ENCODE measurements at regions not wholly inside any gene's neighbourhood (a gene's known extent, or its start where the extent isn't known, plus 50 kb on each side); places are given as distances from the start of the nearest gene placed in this dataset.
"Not testable (repeated sequence)": the region's sequence is repeated elsewhere in the genome, so short reads cannot be mapped to it uniquely, and the experiment has no call there.

DNA sequence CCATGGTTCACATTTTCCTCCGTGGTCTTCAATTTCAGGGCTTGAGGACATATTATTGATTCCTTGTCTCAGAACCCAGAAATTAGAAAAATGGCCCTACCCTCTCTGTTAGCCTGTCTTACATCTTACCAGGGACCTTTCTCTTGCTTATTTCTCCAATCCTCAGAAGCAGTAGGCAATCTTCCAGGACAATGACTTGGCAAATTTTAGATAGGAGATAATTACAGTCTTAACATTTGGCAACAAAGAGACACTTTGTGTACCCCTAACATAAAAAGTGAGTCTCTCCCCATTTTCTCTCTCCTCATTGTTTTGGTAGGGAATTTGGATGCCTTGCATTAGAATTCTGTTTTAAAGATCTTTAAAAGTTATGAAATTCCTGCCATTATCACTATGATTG is 778.1 kb upstream of the SLIT2 start:
- in situ Hi-C loops (cut with HindIII; ENCODE audit: low pct_unique_long_range_greater_than_20kb, low sequenced_read_pairs) = no loop called here
- Histone ChIP-seq H3K27me3 (ENCODE audit: control insufficient read depth, insufficient read depth, low read length) (no peaks in the 10 kb centered on the region), H3K4me3 (ENCODE audit: low read depth in 2 of 2, low read length in 2 of 2) (no peak overlapping the region), H3K9me3 (ENCODE audit: control insufficient read depth, insufficient read depth, low read depth, low read length) (no peaks in the 10 kb centered on the region), H3K36me3 (ENCODE audit: control insufficient read depth, insufficient read depth, low read length) (no peaks in the 10 kb centered on the region), H3K27ac (ENCODE audit: low read length) (no peak overlapping the region), H3K4me1 (ENCODE audit: control insufficient read depth, insufficient read depth, low read length) (no peaks in the 10 kb centered on the region)
- no TSS peak for BruUV-seq (replicated peaks)
- no peak for ATAC-seq
- intact Hi-C loops (cut with micrococcal nuclease; ENCODE audit: unreplicated experiment) = no loop called here
- ChIA-PET POLR2A (no interaction called here), CTCF (no interaction called here)
- DNase-seq (ENCODE audit: low read depth, low spot score) = no peak
- TF ChIP-seq, protein P1, sequence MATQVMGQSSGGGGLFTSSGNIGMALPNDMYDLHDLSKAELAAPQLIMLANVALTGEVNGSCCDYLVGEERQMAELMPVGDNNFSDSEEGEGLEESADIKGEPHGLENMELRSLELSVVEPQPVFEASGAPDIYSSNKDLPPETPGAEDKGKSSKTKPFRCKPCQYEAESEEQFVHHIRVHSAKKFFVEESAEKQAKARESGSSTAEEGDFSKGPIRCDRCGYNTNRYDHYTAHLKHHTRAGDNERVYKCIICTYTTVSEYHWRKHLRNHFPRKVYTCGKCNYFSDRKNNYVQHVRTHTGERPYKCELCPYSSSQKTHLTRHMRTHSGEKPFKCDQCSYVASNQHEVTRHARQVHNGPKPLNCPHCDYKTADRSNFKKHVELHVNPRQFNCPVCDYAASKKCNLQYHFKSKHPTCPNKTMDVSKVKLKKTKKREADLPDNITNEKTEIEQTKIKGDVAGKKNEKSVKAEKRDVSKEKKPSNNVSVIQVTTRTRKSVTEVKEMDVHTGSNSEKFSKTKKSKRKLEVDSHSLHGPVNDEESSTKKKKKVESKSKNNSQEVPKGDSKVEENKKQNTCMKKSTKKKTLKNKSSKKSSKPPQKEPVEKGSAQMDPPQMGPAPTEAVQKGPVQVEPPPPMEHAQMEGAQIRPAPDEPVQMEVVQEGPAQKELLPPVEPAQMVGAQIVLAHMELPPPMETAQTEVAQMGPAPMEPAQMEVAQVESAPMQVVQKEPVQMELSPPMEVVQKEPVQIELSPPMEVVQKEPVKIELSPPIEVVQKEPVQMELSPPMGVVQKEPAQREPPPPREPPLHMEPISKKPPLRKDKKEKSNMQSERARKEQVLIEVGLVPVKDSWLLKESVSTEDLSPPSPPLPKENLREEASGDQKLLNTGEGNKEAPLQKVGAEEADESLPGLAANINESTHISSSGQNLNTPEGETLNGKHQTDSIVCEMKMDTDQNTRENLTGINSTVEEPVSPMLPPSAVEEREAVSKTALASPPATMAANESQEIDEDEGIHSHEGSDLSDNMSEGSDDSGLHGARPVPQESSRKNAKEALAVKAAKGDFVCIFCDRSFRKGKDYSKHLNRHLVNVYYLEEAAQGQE (IDR thresholded peaks at IDR 0.05; ENCODE audit: insufficient read depth in 1 of 2, low read depth in 2 of 2, low read length in 1 of 2) = no peak
- TF ChIP-seq POLR2AphosphoS5 (IDR thresholded peaks at IDR 0.05; ENCODE audit: low read depth, low read length) = no peak
- TF ChIP-seq SIN3A (IDR thresholded peaks at IDR 0.05; ENCODE audit: borderline replicate concordance, insufficient read depth, low read depth, low read length) = no peak
- no peak for TF ChIP-seq CTCF (IDR thresholded peaks at IDR 0.05)
- no peak for TF ChIP-seq TCF7L2 (IDR thresholded peaks at IDR 0.05; ENCODE audit: low read depth, low read length)

- POLR2A ChIA-PET = no interaction called here
- TF ChIP-seq POLR2AphosphoS5 (IDR thresholded peaks at IDR 0.05; ENCODE audit: low read depth, low read length) (no peak), SIN3A (IDR thresholded peaks at IDR 0.05; ENCODE audit: borderline replicate concordance, insufficient read depth, low read depth, low read length) (no peak), CTCF (IDR thresholded peaks at IDR 0.05) (no peak), TCF7L2 (IDR thresholded peaks at IDR 0.05; ENCODE audit: low read depth, low read length) (no peak)
- TF ChIP-seq, protein P1 (IDR thresholded peaks at IDR 0.05; ENCODE audit: insufficient read depth in 1 of 2, low read depth in 2 of 2, low read length in 1 of 2) = no peak
- Histone ChIP-seq H3K27me3 (ENCODE audit: control insufficient read depth, insufficient read depth, low read length) (no peaks in the 10 kb centered on the region), H3K27ac (ENCODE audit: low read length) (no peak overlapping the region), H3K4me1 (ENCODE audit: control insufficient read depth, insufficient read depth, low read length) (no peaks in the 10 kb centered on the region), H3K4me3 (ENCODE audit: low read depth in 2 of 2, low read length in 2 of 2) (no peak overlapping the region), H3K36me3 (ENCODE audit: control insufficient read depth, insufficient read depth, low read length) (no peaks in the 10 kb centered on the region), H3K9me3 (ENCODE audit: control insufficient read depth, insufficient read depth, low read depth, low read length) (no peaks in the 10 kb centered on the region)
- DNase-seq (ENCODE audit: low read depth, low spot score) (no peak), ATAC-seq (no peak)
- in situ Hi-C loops (cut with HindIII; ENCODE audit: low pct_unique_long_range_greater_than_20kb, low sequenced_read_pairs) = no loop called here
- intact Hi-C loops (cut with micrococcal nuclease; ENCODE audit: unreplicated experiment) = no loop called here
- CTCF ChIA-PET = no interaction called here
- BruUV-seq (replicated peaks) = no TSS peak
Observed at GRCh38 chr4:19472666-19473065, 779.0 kb upstream of the SLIT2 start.

DNA sequence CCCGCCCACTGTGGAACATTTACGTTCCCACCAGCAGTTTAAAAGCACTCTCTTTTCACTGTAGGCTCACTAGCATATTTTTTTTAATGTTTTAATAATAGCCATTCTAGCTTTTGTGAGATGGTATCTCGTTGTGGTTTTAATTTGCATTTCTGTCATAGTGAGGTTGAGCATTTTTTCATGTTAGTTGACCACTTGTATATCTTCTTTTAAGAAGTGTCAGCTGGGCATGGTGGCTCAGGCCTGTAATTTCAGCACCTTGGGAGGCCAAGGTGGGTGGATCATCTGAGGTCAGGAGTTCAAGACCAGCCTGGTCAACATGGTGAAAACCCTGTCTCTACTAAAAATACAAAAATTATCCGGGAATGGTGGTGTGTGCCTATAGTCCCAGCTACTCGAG is 781.7 kb upstream of the SLIT2 start:
- in situ Hi-C loops (cut with HindIII; ENCODE audit: low pct_unique_long_range_greater_than_20kb, low sequenced_read_pairs); H3K9me3 ChIP-seq (ENCODE audit: control insufficient read depth, insufficient read depth, low read depth, low read length); H3K36me3 ChIP-seq (ENCODE audit: control insufficient read depth, insufficient read depth, low read length); ATAC-seq; BruUV-seq (replicated peaks); DNase-seq (ENCODE audit: low read depth, low spot score); H3K27me3 ChIP-seq (ENCODE audit: control insufficient read depth, insufficient read depth, low read length); H3K27ac ChIP-seq (ENCODE audit: low read length); CTCF ChIA-PET; POLR2A ChIA-PET; intact Hi-C loops (cut with micrococcal nuclease; ENCODE audit: unreplicated experiment); H3K4me3 ChIP-seq (ENCODE audit: low read depth in 2 of 2, low read length in 2 of 2); H3K4me1 ChIP-seq (ENCODE audit: control insufficient read depth, insufficient read depth, low read length): not testable (repeated sequence)

All from Panc1 (cell line).